NCI-H146 treated with DMSO at 0.1 percent for 48 hours (cell line): ENCODE measurements at regions not wholly inside any gene's neighbourhood (a gene's known extent, or its start where the extent isn't known, plus 50 kb on each side); places are given as distances from the start of the nearest gene placed in this dataset.
"Not testable (repeated sequence)": the region's sequence is repeated elsewhere in the genome, so short reads cannot be mapped to it uniquely, and the experiment has no call there.

Experiments used
- DNase-seq: peaks from one replicate; lab custom pipeline; 2025; ENCODE audit not compliant: unreplicated experiment; lab: John Stamatoyannopoulos, UW

- no peak for DNase-seq
Observed at GRCh38 chr7:16369855-16370254, 51.5 kb downstream of the CRPPA start.

GRCh38 chr7:16369309-16369708, 52.0 kb downstream of the CRPPA start:
- not testable (repeated sequence) for DNase-seq

- DNase-seq = no peak
Observed at GRCh38 chr7:16368885-16369284, 52.5 kb downstream of the CRPPA start.

- DNase-seq = no peak
Observed at GRCh38 chr7:16367115-16367514, 54.2 kb downstream of the CRPPA start.

GRCh38 chr7:16365952-16366351, 55.4 kb downstream of the CRPPA start:
- no peak for DNase-seq

GRCh38 chr7:16365177-16365576, 56.2 kb downstream of the CRPPA start:
- no peak for DNase-seq

- no peak for DNase-seq
Observed at GRCh38 chr7:16359216-16359615, 62.1 kb downstream of the CRPPA start.

GRCh38 chr7:16357921-16358320, 63.4 kb downstream of the CRPPA start:
- DNase-seq = no peak

- no peak for DNase-seq
Observed at GRCh38 chr7:16357474-16357873, 63.9 kb downstream of the CRPPA start.

- no peak for DNase-seq
Observed at GRCh38 chr7:16356301-16356958, 64.9 kb downstream of the CRPPA start.

- DNase-seq = no peak
Observed at GRCh38 chr7:16354573-16354972, 66.8 kb downstream of the CRPPA start.

- no peak for DNase-seq
Observed at GRCh38 chr7:16353226-16353625, 68.1 kb downstream of the CRPPA start.

GRCh38 chr7:16350634-16351033, 70.7 kb downstream of the CRPPA start:
- no peak for DNase-seq

- DNase-seq = no peak
Observed at GRCh38 chr7:16348251-16348650, 73.1 kb downstream of the CRPPA start.

GRCh38 chr7:16347827-16348192, 73.5 kb downstream of the CRPPA start:
- no peak for DNase-seq

GRCh38 chr7:16347066-16347826, 74.1 kb downstream of the CRPPA start:
- no peak for DNase-seq

- no peak for DNase-seq
Observed at GRCh38 chr7:16345979-16346958, 75.1 kb downstream of the CRPPA start.

GRCh38 chr7:16344927-16345326, 76.4 kb downstream of the CRPPA start:
- no peak for DNase-seq

GRCh38 chr7:16343612-16344011, 77.7 kb downstream of the CRPPA start:
- DNase-seq = no peak

GRCh38 chr7:16338065-16338464, 83.3 kb downstream of the CRPPA start:
- DNase-seq = no peak

- DNase-seq = no peak
Observed at GRCh38 chr7:16326106-16326505, 95.2 kb downstream of the CRPPA start.

GRCh38 chr7:16323313-16323712, 98.0 kb downstream of the CRPPA start:
- no peak for DNase-seq
